HG03159 (cell line): ENCODE measurements at regions not wholly inside any gene's neighbourhood (a gene's known extent, or its start where the extent isn't known, plus 50 kb on each side); places are given as distances from the start of the nearest gene placed in this dataset.
"Not testable (repeated sequence)": the region's sequence is repeated elsewhere in the genome, so short reads cannot be mapped to it uniquely, and the experiment has no call there.

Experiments used
- ATAC-seq: cut with Tn5 transposase; IDR thresholded peaks from one replicate; pipeline ENCODE4 v1.9.1; 2021; ENCODE audit warnings: mild to moderate bottlenecking, moderate library complexity; ENCODE audit not compliant: unreplicated experiment

DNA sequence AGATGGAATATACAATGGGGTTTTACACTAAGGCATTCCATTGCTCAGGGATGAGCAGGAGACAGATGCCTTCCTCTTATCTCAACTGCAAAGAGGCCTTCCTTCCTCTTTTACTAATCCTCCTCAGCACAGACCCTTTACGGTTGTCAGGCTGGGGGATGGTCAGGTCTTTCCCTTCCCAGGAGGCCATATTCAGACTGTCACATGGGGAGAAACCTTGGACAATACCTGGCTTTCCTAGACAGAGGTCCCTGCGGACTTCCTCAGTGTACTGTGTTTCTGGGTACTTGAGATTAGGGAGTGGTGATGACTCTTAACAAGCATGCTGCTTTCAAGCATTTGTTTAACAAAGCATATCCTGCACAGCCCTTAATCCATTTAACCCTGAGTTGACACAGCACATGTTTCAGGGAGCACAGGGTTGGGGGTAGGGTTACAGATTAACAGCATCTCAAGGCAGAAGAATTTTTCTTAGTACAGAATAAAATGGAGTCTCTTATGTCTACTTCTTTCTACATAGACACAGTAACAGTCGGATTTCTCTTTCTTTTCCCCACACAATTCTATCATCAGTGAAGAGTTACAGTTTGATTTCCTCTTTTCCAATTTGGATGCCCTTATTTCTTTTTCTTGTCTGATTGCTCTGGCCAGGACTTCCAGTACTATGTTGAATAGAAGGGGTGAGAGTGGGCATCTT lies 737.1 kb downstream of the TRHDE start:
- not testable (repeated sequence) for ATAC-seq

DNA sequence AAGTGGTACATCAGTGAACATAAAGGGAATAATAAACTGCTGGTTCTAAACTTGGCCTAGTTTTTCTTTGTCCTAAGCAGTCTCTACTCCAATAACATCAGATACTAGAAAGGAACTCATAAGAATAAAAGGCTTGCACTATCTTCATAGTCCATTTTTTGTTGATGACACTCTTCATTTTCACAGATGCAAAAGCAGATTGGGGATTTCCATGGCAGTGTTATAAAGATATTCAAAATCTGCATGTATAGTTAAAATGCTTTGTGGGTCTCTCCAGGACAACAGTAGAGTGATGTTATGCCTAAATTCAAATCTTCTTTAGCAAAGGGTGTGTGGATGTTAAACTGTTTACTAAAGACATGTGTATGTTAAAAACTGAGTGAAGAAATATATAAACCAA lies 745.8 kb downstream of the TRHDE start:
- ATAC-seq: no peak

DNA sequence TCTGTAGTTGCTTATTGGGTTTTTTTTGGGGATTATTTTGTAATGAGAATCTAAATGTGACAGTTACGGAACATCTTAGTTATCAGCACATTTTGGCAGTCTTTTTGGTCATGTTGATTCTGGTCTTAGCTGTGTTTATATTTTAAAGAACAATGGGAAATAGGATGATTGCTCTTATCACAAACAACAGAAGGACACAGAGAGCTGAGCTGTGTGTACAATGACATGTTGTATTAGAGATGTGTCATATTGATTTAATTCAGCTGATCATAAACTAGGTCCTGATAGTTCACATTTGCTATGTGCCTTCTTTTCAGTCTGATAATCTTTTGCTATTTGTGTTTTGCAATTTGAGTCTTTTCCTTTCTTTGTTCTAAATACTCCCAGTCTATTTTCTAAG lies 781.7 kb downstream of the TRHDE start:
- no peak for ATAC-seq

- no peak for ATAC-seq
These were observed 785.3 kb downstream of the TRHDE start for GRCh38 chr12:73057428-73057827.

GRCh38 chr12:73065913-73066312 lies 793.7 kb downstream of the TRHDE start:
- ATAC-seq: no peak

- ATAC-seq: no peak
These were observed 795.4 kb downstream of the TRHDE start for GRCh38 chr12:73067616-73068015.

DNA sequence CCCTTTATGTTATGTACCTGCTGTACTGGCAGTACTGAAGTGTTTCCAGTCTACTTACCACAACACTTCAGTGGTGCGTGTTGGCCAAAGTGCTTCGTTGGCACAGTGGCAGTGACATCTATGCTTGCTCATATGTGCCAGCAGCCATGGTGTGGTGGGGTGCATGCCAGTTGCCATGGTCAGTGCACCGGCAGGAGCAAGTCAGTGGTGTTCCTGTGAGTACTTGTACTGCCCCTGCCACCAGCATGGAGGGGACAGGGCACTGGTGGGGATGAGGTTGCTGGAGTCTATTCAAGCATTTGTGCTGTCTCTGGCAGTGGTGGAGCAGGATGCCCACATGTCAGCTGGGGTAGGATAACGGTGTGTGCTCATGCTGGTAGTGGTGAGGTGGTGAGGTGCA lies 800.0 kb downstream of the TRHDE start:
- ATAC-seq: no peak

DNA sequence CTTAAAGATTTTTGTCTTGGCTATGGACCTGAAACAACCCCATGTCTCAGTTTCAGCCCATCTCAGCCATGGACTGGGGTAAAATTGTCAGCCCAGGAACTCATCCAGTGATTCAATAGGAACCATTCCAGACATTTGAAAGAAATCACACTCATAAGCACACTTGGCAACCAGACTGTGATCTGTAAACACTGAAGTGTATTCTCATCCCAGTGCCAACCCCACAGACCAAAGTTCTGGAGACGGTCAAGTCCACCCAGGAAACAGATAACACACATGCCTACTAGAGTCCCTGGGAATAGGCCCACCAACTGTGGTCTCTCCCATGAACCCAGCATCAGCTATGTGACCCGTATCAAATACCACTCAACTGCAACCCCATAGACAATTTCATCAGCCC lies 804.6 kb downstream of the TRHDE start:
- no peak for ATAC-seq

GRCh38 chr12:73083736-73084135 lies 811.6 kb downstream of the TRHDE start:
- no peak for ATAC-seq

DNA sequence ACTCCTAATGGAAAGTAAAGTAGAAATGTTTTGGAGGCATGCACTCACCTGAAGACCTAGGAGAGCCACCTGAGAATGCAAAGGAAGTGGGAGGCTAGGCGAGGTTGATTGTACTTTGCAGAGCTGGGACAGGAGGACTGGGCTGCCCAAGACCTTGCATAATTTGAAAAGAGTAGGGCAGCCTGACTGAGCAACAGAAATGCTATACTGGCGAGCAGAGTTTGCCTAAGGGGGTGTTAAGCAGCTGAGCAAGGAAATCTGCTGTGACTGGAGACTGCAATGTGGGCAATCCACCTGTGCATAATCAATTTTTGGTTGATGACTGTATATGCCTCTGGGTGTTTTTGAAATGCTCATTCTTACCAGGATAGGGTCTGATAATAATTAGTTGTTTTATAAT lies 834.1 kb downstream of the TRHDE start:
- ATAC-seq: no peak

- no peak for ATAC-seq
These were observed 834.7 kb downstream of the TRHDE start for GRCh38 chr12:73106896-73107295.

DNA sequence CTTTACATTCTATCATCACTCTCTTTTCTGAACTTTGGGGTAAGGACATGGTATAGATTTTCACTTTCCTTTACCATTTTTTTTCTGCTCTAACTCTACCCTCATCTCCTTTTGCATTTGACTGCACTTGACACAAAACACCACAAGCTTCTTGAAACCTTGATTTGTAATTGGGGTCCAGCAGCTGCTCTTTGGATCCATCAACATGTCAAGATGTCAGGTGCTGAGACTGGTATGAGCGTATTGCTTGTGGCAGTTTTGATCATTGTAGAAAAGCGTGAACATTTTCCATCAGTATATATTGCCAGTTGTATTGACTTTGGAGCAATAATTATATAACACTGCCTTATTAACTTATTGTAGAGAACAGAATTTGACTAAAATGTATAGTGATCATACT lies 838.6 kb downstream of the TRHDE start:
- no peak for ATAC-seq

- ATAC-seq: no peak
These were observed 840.1 kb downstream of the TRHDE start for GRCh38 chr12:73112035-73112816.

GRCh38 chr12:73124480-73124879 lies 852.3 kb downstream of the TRHDE start:
- no peak for ATAC-seq

GRCh38 chr12:73125148-73125547 lies 853.0 kb downstream of the TRHDE start:
- no peak for ATAC-seq

DNA sequence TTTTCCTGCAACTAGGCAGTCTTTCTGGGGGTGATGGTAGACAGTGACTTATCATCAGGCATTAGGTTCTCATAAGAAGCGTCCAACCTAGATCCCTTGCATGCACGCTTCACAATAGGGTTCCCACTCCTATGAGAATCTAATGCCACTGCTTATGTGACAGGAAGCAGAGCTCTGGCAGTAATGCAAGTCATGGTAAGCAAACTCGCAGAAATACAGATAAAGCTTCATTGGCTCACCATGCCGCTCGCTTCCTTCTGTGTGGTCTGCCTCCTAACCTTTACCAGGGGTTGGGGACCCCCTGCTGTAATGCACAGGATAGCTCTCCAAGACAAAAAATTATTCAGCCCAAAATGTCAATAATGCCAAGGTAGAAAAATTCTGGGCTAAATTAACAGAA lies 864.2 kb downstream of the TRHDE start:
- ATAC-seq: no peak

DNA sequence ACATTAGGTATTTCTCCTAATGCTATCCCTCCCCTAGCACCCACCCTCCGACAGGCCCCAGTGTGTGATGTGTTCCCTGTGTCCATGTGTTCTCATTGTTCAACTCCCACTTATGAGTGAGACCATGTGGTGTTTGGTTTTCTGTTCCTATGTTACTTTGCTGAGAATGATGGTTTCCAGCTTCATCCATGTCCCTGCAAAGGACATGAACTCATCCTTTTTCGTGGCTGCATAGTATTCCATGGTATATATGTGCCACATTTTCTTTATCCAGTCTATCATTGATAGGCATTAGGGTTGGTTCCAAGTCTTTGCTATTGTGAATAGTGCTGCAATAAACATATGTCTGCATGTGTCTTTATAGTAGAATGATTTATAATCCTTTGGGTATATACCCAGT lies 867.5 kb downstream of the TRHDE start:
- not testable (repeated sequence) for ATAC-seq

DNA sequence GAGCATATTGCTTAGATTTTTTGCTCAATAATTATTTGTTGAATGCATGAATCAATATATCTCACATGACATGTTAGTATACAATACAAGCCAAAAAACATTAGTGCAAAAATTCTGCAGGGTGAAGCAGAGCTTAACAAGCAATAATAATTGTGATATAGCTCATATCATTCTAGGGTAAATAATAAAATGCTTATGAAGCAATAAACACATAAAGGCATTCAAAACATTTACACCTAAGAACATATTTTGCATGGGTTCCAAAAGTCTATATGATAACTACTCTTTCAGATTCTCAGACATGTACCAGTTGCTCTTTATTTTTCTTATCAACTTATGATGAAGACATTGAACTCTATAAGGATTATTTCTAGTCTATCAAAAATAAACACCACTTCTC lies 886.2 kb downstream of the TRHDE start:
- ATAC-seq: no peak

- ATAC-seq: no peak
These were observed 887.8 kb downstream of the TRHDE start for GRCh38 chr12:73159954-73160353.

DNA sequence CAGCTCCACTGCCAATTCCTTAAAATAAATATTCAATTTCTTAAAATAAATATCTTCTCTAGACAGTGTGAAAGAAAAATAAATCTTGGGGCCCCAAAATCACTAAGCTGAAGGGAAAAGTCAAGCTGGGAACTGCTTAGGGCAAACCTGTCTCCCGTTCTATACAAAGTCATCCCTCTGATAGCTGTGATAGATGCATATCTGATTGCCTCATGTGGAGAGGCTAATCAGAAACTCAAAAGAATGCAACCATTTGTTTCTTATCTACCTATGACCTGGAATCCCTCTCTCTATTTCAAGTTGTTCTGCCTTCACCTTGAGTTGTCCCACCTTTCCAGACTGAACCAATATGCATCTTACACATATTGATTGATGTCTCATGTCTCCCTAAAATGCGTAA lies 889.8 kb downstream of the TRHDE start:
- ATAC-seq: no peak

GRCh38 chr12:73180734-73181133 lies 908.6 kb downstream of the TRHDE start:
- ATAC-seq: no peak

- ATAC-seq: no peak
These were observed 909.1 kb downstream of the TRHDE start for GRCh38 chr12:73181244-73181643.

DNA sequence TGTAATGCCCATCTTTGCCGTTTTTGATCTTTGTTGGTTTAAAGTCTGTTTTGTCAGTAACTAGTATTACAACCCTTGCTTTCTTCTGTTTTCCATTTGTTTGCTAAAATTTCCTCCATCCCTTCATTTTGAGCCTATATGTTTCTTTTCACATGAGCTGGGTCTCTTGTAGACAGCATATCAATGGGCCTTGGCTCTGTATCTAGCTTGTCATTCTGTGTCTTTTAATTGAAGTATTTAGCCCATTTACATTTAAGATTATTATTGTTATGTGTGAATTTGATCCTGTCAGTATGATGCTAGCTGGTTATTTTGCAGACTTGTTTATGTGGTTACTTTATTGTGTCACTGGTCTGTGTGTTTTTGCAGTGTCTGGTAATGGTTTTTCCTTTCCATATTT lies 913.2 kb downstream of the TRHDE start:
- ATAC-seq: no peak
